GM23338 (cell line): ENCODE measurements at regions not wholly inside any gene's neighbourhood (a gene's known extent, or its start where the extent isn't known, plus 50 kb on each side); places are given as distances from the start of the nearest gene placed in this dataset.

Experiments
- ATAC-seq: fragments of 200-7000 bp; cut with Tn5 transposase; 3 replicates; pipeline ENCODE4 v1.9.1; 2020
- DNase-seq: peaks from one replicate; pipeline ENCODE4 v3.0.0-alpha.2; 2015; ENCODE audit warnings: low spot score
- H2AFZ ChIP-seq: fragments of 200-600 bp; sonication (generic); 2 replicates; pipeline ENCODE4 v1.8.0; 2016; ENCODE audit warnings: antibody characterized with exemption, mild to moderate bottlenecking, moderate library complexity
- H3F3A ChIP-seq: fragments of 200-600 bp; sonication (generic); replicated peaks from 2 replicates; pipeline ENCODE4 v1.8.0; 2017; ENCODE audit warnings: antibody characterized with exemption, mixed run types, low read depth
- H3K27ac ChIP-seq: fragments of 200-600 bp; sonication (generic); 2 replicates; pipeline ENCODE4 v1.6.1; 2016; ENCODE audit warnings: low read depth
- H3K27me3 ChIP-seq: fragments of 200-600 bp; sonication (generic); 2 replicates; pipeline ENCODE4 v1.8.0; 2016; ENCODE audit warnings: mild to moderate bottlenecking, mixed run types, moderate library complexity; ENCODE audit not compliant: insufficient read depth
- H3K36me3 ChIP-seq: fragments of 200-600 bp; sonication (generic); 2 replicates; pipeline ENCODE4 v1.8.0; 2016; ENCODE audit warnings: mild to moderate bottlenecking; ENCODE audit not compliant: insufficient read depth
- H3K4me1 ChIP-seq: fragments of 200-600 bp; sonication (generic); 2 replicates; pipeline ENCODE4 v1.8.0; 2016; ENCODE audit warnings: mild to moderate bottlenecking, moderate library complexity; ENCODE audit not compliant: insufficient read depth
- H3K4me2 ChIP-seq: fragments of 200-600 bp; sonication (generic); 2 replicates; pipeline ENCODE4 v1.7.1; 2017; ENCODE audit warnings: mixed run types
- H3K4me3 ChIP-seq: fragments of 200-600 bp; sonication (generic); 2 replicates; pipeline ENCODE4 v1.6.1; 2016; ENCODE audit warnings: mixed run types
- H3K79me2 ChIP-seq: fragments of 200-600 bp; sonication (generic); replicated peaks from 2 replicates; pipeline ENCODE4 v1.8.0; 2017; ENCODE audit warnings: mild to moderate bottlenecking; ENCODE audit not compliant: insufficient read depth
- H3K9me2 ChIP-seq: fragments of 200-600 bp; sonication (generic); 2 replicates; pipeline ENCODE4 v1.8.0; 2017; ENCODE audit not compliant: insufficient read depth
- H4K20me1 ChIP-seq: fragments of 200-600 bp; sonication (generic); replicated peaks from 2 replicates; pipeline ENCODE4 v1.8.0; 2017; ENCODE audit warnings: mild to moderate bottlenecking; ENCODE audit not compliant: insufficient read depth
- H3K27ac Mint-ChIP-seq: 2 replicates; pipeline ENCODE4 v1.8.0; 2020; ENCODE audit warnings: inconsistent platforms, mild to moderate bottlenecking, moderate library complexity, mixed read lengths
- H3K27me3 Mint-ChIP-seq: 3 replicates; pipeline ENCODE4 v1.8.0; 2022; ENCODE audit warnings: low read depth, mild to moderate bottlenecking, moderate library complexity, mixed read lengths, inconsistent platforms; ENCODE audit not compliant: insufficient read depth, poor library complexity
- H3K36me3 Mint-ChIP-seq: 3 replicates; pipeline ENCODE4 v1.8.0; 2021; ENCODE audit warnings: low read depth, mild to moderate bottlenecking, inconsistent platforms, moderate library complexity, mixed read lengths
- H3K4me1 Mint-ChIP-seq: 3 replicates; pipeline ENCODE4 v1.8.0; 2020; ENCODE audit warnings: mild to moderate bottlenecking, inconsistent platforms, mixed read lengths
- H3K4me3 Mint-ChIP-seq: 3 replicates; pipeline ENCODE4 v1.8.0; 2021; ENCODE audit warnings: moderate library complexity, mild to moderate bottlenecking, inconsistent platforms, mixed read lengths
- H3K9me3 Mint-ChIP-seq: 3 replicates; pipeline ENCODE4 v1.8.0; 2020; ENCODE audit warnings: moderate library complexity, mild to moderate bottlenecking, inconsistent platforms, mixed read lengths
- CREB1 ChIP-seq: fragments of 250-450 bp; sonication (Bioruptor Pico); IDR thresholded peaks from 2 replicates; pipeline ENCODE4 v1.5.0; 2020; ENCODE audit warnings: low read depth, mild to moderate bottlenecking, moderate library complexity
- EZH2 ChIP-seq: fragments of 200-600 bp; sonication (generic); IDR thresholded peaks from one replicate; pipeline ENCODE4 v1.8.0; 2017; ENCODE audit warnings: antibody characterized with exemption, mild to moderate bottlenecking, low read depth; ENCODE audit not compliant: unreplicated experiment
- EZH2phosphoT487 ChIP-seq: fragments of 200-600 bp; sonication (generic); IDR thresholded peaks from one replicate; pipeline ENCODE4 v1.8.1; 2018; ENCODE audit warnings: antibody characterized with exemption; ENCODE audit not compliant: unreplicated experiment
- JUNB ChIP-seq: IDR thresholded peaks from one replicate; pipeline ENCODE4 v1.6.1; 2016; ENCODE audit warnings: antibody characterized with exemption; ENCODE audit not compliant: unreplicated experiment
- REST ChIP-seq: IDR thresholded peaks from one replicate; pipeline ENCODE4 v1.6.1; 2018; ENCODE audit warnings: antibody characterized with exemption; ENCODE audit not compliant: unreplicated experiment
- STAT1 ChIP-seq: IDR thresholded peaks from one replicate; pipeline ENCODE4 v1.6.1; 2016; ENCODE audit warnings: antibody characterized with exemption; ENCODE audit not compliant: unreplicated experiment
- ZNF114 ChIP-seq: fragments of 250-450 bp; sonication (Bioruptor Pico); IDR thresholded peaks from 2 replicates; pipeline ENCODE4 v1.5.0; 2020; ENCODE audit warnings: mild to moderate bottlenecking, moderate library complexity
- ZNF462 ChIP-seq: fragments of 250-450 bp; sonication (Bioruptor Pico); IDR thresholded peaks from 2 replicates; pipeline ENCODE4 v1.5.0; 2020; ENCODE audit warnings: mild to moderate bottlenecking, moderate library complexity

DNA sequence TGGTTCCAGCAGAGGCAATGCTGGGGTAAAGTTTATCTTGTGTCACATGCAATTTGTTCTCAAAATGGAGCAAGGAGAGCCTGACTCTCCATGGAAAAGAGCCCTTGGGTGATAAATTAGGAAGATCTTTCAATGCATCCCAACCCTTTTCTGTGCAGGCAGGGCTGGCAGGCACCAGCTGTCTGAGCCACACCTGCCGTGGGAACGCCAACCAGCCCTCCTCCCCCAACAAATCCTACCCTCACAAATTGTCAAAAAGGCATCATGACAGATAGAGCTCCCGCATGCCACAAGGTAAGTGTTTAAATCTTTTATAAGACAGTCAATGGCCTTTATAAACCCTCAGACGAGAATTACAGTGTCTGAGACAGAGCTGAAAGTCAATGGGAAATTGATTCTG lies 418.5 kb upstream of the CDH5 start:
- no peaks in the 10 kb centered on the region for H3K27me3 Mint-ChIP-seq
- no peaks in the 10 kb centered on the region for H3K4me1 ChIP-seq
- ATAC-seq (no peak), DNase-seq (no peak)
- no peak for TF ChIP-seq REST
- no peak for TF ChIP-seq CREB1 (CRISPR knock-in tag)
- H4K20me1 ChIP-seq, result no peaks in the 10 kb centered on the region
- no peaks in the 10 kb centered on the region for H3F3A ChIP-seq
- H3K27me3 ChIP-seq, result no peaks in the 10 kb centered on the region
- no peaks in the 10 kb centered on the region for H3K4me1 Mint-ChIP-seq
- no peaks in the 10 kb centered on the region for H3K36me3 ChIP-seq
- H2AFZ ChIP-seq, result no peak overlapping the region
- H3K9me2 ChIP-seq, result peaks cover 10% of the 10 kb centered on the region; the same call in 1 of the 2 replicates
- H3K79me2 ChIP-seq, result no peaks in the 10 kb centered on the region
- no peak overlapping the region for H3K27ac ChIP-seq
- H3K36me3 Mint-ChIP-seq, result no peaks in the 10 kb centered on the region
- no peaks in the 10 kb centered on the region; the same call in 2 of the 3 replicates for H3K9me3 Mint-ChIP-seq
- H3K27ac Mint-ChIP-seq, result no peak overlapping the region
- H3K4me2 ChIP-seq, result no peak overlapping the region
- no peak overlapping the region for H3K4me3 Mint-ChIP-seq
- H3K4me3 ChIP-seq, result no peak overlapping the region

GRCh38 chr16:65945493-65945892 lies 421.0 kb upstream of the CDH5 start:
- no peaks in the 10 kb centered on the region for H3F3A ChIP-seq
- Mint-ChIP-seq H3K36me3 (no peaks in the 10 kb centered on the region), H3K4me3 (no peak overlapping the region), H3K27me3 (no peaks in the 10 kb centered on the region), H3K9me3 (no peaks in the 10 kb centered on the region; the same call in 2 of the 3 replicates), H3K4me1 (no peaks in the 10 kb centered on the region), H3K27ac (no peak overlapping the region)
- H2AFZ ChIP-seq, result no peak overlapping the region
- no peak overlapping the region for H3K27ac ChIP-seq
- no peaks in the 10 kb centered on the region for H3K27me3 ChIP-seq
- no peaks in the 10 kb centered on the region for H4K20me1 ChIP-seq
- peaks cover 10% of the 10 kb centered on the region for H3K9me2 ChIP-seq
- no peaks in the 10 kb centered on the region for H3K36me3 ChIP-seq
- DNase-seq (no peak), ATAC-seq (no peak)
- no peaks in the 10 kb centered on the region for H3K79me2 ChIP-seq
- H3K4me2 ChIP-seq, result no peak overlapping the region
- H3K4me1 ChIP-seq, result no peaks in the 10 kb centered on the region
- no peak overlapping the region for H3K4me3 ChIP-seq
- TF ChIP-seq ZNF114 (CRISPR knock-in tag), result no peak
- TF ChIP-seq STAT1, result no peak

DNA sequence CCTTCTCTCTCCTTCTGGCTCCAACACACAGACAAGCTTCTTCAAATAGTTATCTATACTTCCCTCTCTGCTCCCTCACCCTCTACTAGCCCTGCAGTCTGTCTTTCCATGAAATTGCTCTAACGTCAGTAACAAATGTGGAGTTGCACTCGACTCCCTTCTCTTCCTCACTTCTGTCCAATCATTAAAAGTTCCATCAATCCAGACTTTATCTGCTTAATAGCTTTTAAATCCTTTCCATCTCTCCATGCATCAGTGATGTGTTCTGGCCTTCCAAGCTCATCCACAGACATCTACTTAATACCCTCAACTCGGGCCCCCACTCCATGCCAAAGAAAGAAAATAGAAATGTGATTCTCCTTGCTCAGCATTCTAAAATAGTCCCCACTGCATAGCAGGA lies 422.1 kb upstream of the CDH5 start:
- H3F3A ChIP-seq, result no peaks in the 10 kb centered on the region
- no peaks in the 10 kb centered on the region for H4K20me1 ChIP-seq
- no peak overlapping the region for H3K4me3 ChIP-seq
- H3K9me3 Mint-ChIP-seq, result no peaks in the 10 kb centered on the region; the same call in 2 of the 3 replicates
- no peaks in the 10 kb centered on the region for H3K79me2 ChIP-seq
- no peak overlapping the region for H3K27ac Mint-ChIP-seq
- DNase-seq, result no peak
- H3K27me3 Mint-ChIP-seq, result no peaks in the 10 kb centered on the region
- no peak overlapping the region for H3K4me2 ChIP-seq
- H3K9me2 ChIP-seq, result peaks cover 10% of the 10 kb centered on the region
- H3K27me3 ChIP-seq, result no peaks in the 10 kb centered on the region
- H3K4me1 Mint-ChIP-seq, result no peaks in the 10 kb centered on the region
- no peak overlapping the region for H3K4me3 Mint-ChIP-seq
- no peaks in the 10 kb centered on the region for H3K4me1 ChIP-seq
- no peaks in the 10 kb centered on the region for H3K36me3 ChIP-seq
- no peaks in the 10 kb centered on the region for H3K36me3 Mint-ChIP-seq
- ATAC-seq, result no peak
- no peak overlapping the region for H3K27ac ChIP-seq
- H2AFZ ChIP-seq, result no peak overlapping the region
- TF ChIP-seq EZH2, result no peak
- TF ChIP-seq ZNF462 (CRISPR knock-in tag), result no peak
- no peak for TF ChIP-seq JUNB
- no peak for TF ChIP-seq CREB1 (CRISPR knock-in tag)
- TF ChIP-seq EZH2phosphoT487, result no peak
